Tibial nerve (tissue), 4 donors: ENCODE measurements at regions not wholly inside any gene's neighbourhood (a gene's known extent, or its start where the extent isn't known, plus 50 kb on each side); places are given as distances from the start of the nearest gene placed in this dataset.

Experiments
- CTCF ChIP-seq, 5 experiments: fragments of 200-600 bp in 3 of 5; fragments of 450-650 bp in 2 of 5; sonication (generic) in 3 of 5; IDR thresholded peaks; one replicate each; pipeline ENCODE4 v1.5.1; 2016 to 2019; ENCODE audit warnings: antibody characterized with exemption in 5 of 5, mild to moderate bottlenecking in 3 of 5, moderate library complexity in 2 of 5
- EP300 ChIP-seq, 2 donors: sonication (generic); formaldehyde crosslinking; IDR thresholded peaks; one replicate each; pipeline ENCODE4 v1.6.1; 2017; ENCODE audit warnings: antibody characterized with exemption in 2 of 2, mild to moderate bottlenecking in 1 of 2

GRCh38 chr4:125390727-125391126 lies 76.0 kb downstream of the FAT4 start:
- TF ChIP-seq CTCF (IDR thresholded peaks at IDR 0.05) (no peak), EP300 (IDR thresholded peaks at IDR 0.05) (no peak)
